ENCODE measurements at regions not wholly inside any gene's neighbourhood (a gene's known extent, or its start where the extent isn't known, plus 50 kb on each side); places are given as distances from the start of the nearest gene placed in this dataset.

GRCh38 chr11:121931748-121932352 lies 184.2 kb downstream of the BLID start (continued):
- TF ChIP-seq ZNF549 (CRISPR knock-in tag; IDR thresholded peaks at IDR 0.05) (no peak), CBX5 (CRISPR knock-in tag; IDR thresholded peaks at IDR 0.05; ENCODE audit: borderline replicate concordance) (peak; percentile 96), MAZ (IDR thresholded peaks at IDR 0.05; ENCODE audit: borderline replicate concordance, low read depth, low read length) (no peak), MAZ (CRISPR knock-in tag; IDR thresholded peaks at IDR 0.05; ENCODE audit: low read depth) (0 out of 2 replicates have a peak, but pooled peaks have one; percentile 32), TOE1 (CRISPR knock-in tag; IDR thresholded peaks at IDR 0.05) (peak; percentile 71; the same call in 1 of the 2 replicates), ZNF691 (CRISPR knock-in tag; IDR thresholded peaks at IDR 0.05; ENCODE audit: borderline replicate concordance, low read depth) (no peak), POGZ (CRISPR knock-in tag; IDR thresholded peaks at IDR 0.05) (peak; percentile 93), ZNF737 (CRISPR knock-in tag; IDR thresholded peaks at IDR 0.05; ENCODE audit: borderline replicate concordance) (no peak), NR2F6 (IDR thresholded peaks at IDR 0.05) (peak; percentile 96), NR2F6 (CRISPR knock-in tag; IDR thresholded peaks at IDR 0.05) (peak; percentile 97), MED8 (CRISPR knock-in tag; IDR thresholded peaks at IDR 0.05; ENCODE audit: insufficient replicate concordance) (peak; percentile 94), U2AF1 (optimal IDR thresholded peaks at IDR 0.05; ENCODE audit: low read depth, low read length) (no peak), ZFX (CRISPR knock-in tag; IDR thresholded peaks at IDR 0.05; ENCODE audit: low read depth) (peak; percentile 70), AKAP8 (CRISPR knock-in tag; IDR thresholded peaks at IDR 0.05) (0 out of 2 replicates have a peak, but pooled peaks have one; percentile 58), ZNF30 (CRISPR knock-in tag; IDR thresholded peaks at IDR 0.05) (no peak), ATF2 (CRISPR knock-in tag; IDR thresholded peaks at IDR 0.05) (peak; percentile 82), MTA3 (CRISPR knock-in tag; IDR thresholded peaks at IDR 0.05) (no peak), RFX3 (CRISPR knock-in tag; IDR thresholded peaks at IDR 0.05) (no peak), PRDM15 (CRISPR knock-in tag; IDR thresholded peaks at IDR 0.05) (no peak), ZNF891 (CRISPR knock-in tag; IDR thresholded peaks at IDR 0.05) (no peak), ZBTB20 (CRISPR knock-in tag; IDR thresholded peaks at IDR 0.05; ENCODE audit: borderline replicate concordance, low read depth) (peak; percentile 98), ZNF768 (CRISPR knock-in tag; IDR thresholded peaks at IDR 0.05) (no peak), ZNF18 (CRISPR knock-in tag; IDR thresholded peaks at IDR 0.05; ENCODE audit: insufficient replicate concordance) (no peak)

Measured in HepG2 (cell line).